OCI-LY7 (cell line): ENCODE measurements at regions not wholly inside any gene's neighbourhood (a gene's known extent, or its start where the extent isn't known, plus 50 kb on each side); places are given as distances from the start of the nearest gene placed in this dataset.

Experiments used
- BruUV-seq: library from RNA; stranded (reverse); fragments of 400-500 nt; replicated peaks from 2 replicates; lab custom pipeline; 2021; lab: Mats Ljungman, UMichigan
- CTCF ChIA-PET: fragments of 300-600 bp; sonication (Branson Sonifier 250); formaldehyde crosslinking; loops from one replicate; lab custom pipeline; 2022; ENCODE audit warnings: antibody characterized with exemption; ENCODE audit not compliant: unreplicated experiment; lab: Charles Lee
- POLR2A ChIA-PET: fragments of 300-600 bp; sonication (Branson Sonifier 250); formaldehyde crosslinking; loops from one replicate; lab custom pipeline; 2022; ENCODE audit warnings: antibody characterized with exemption; lab: Charles Lee
- DNase-seq: peaks from one replicate; pipeline ENCODE4 v3.0.0-alpha.2; 2015; ENCODE audit warnings: low spot score
- H2AFZ ChIP-seq: fragments of 200-600 bp; sonication (generic), shearing (Covaris generic); 2 replicates; pipeline ENCODE4 v1.6.1; 2014; ENCODE audit warnings: mild to moderate bottlenecking, antibody characterized with exemption, low read length, moderate library complexity
- H3K27ac ChIP-seq: fragments of 200-600 bp; sonication (generic); 2 replicates; pipeline ENCODE4 v1.5.1; 2014; ENCODE audit warnings: mixed run types, low read depth, mild to moderate bottlenecking, moderate library complexity, low read length, inconsistent platforms; ENCODE audit not compliant: poor library complexity, severe bottlenecking
- H3K36me3 ChIP-seq: fragments of 200-600 bp; sonication (generic); 2 replicates; pipeline ENCODE4 v1.6.1; 2014; ENCODE audit warnings: mild to moderate bottlenecking, antibody characterized with exemption, low read length, moderate library complexity, mixed read lengths; ENCODE audit not compliant: insufficient read depth
- H3K4me1 ChIP-seq: fragments of 200-600 bp; sonication (generic); 2 replicates; pipeline ENCODE4 v1.5.1; 2014; ENCODE audit warnings: mild to moderate bottlenecking, low read length; ENCODE audit not compliant: insufficient read depth, poor library complexity, severe bottlenecking
- H3K4me2 ChIP-seq: fragments of 200-600 bp; sonication (generic); 2 replicates; pipeline ENCODE4 v1.6.1; 2014; ENCODE audit warnings: mild to moderate bottlenecking, low read length
- H3K4me3 ChIP-seq: fragments of 200-600 bp; sonication (generic); 2 replicates; pipeline ENCODE4 v1.5.1; 2014; ENCODE audit warnings: mild to moderate bottlenecking, low read depth, low read length; ENCODE audit not compliant: poor library complexity, severe bottlenecking
- H3K79me2 ChIP-seq: fragments of 200-600 bp; sonication (generic); 2 replicates; pipeline ENCODE4 v1.6.1; 2016; ENCODE audit warnings: low read depth, mild to moderate bottlenecking, low read length, moderate library complexity, mixed read lengths; ENCODE audit not compliant: insufficient read depth
- H3K9me2 ChIP-seq: fragments of 200-600 bp; sonication (generic); 2 replicates; pipeline ENCODE4 v1.6.1; 2016; ENCODE audit warnings: mild to moderate bottlenecking, low read length, mixed read lengths; ENCODE audit not compliant: insufficient read depth
- H3K9me3 ChIP-seq: fragments of 200-600 bp; sonication (generic); 2 replicates; pipeline ENCODE4 v1.6.1; 2014; ENCODE audit warnings: mild to moderate bottlenecking, mixed run types, low read length, mixed read lengths
- H4K20me1 ChIP-seq: fragments of 200-600 bp; sonication (generic); 2 replicates; pipeline ENCODE4 v1.6.1; 2014; ENCODE audit warnings: mild to moderate bottlenecking, antibody characterized with exemption, low read length, moderate library complexity, mixed read lengths; ENCODE audit not compliant: insufficient read depth
- CTCF ChIP-seq: fragments of 200-600 bp; sonication (generic); conservative IDR thresholded peaks from 2 replicates; pipeline ENCODE4 v1.5.1; 2014; ENCODE audit warnings: mild to moderate bottlenecking, antibody characterized with exemption, low read length, moderate library complexity, mixed read lengths
- EZH2phosphoT487 ChIP-seq: fragments of 200-600 bp; sonication (generic); IDR thresholded peaks from 2 replicates; pipeline ENCODE4 v1.6.1; 2018; ENCODE audit warnings: low read depth, borderline replicate concordance, mild to moderate bottlenecking, mixed run types, antibody characterized with exemption, low read length, moderate library complexity, mixed read lengths
- intact Hi-C: fragments of 100-400 bp; cut with micrococcal nuclease; formaldehyde crosslinking; loops from one replicate; pipeline ENCODE4 v1.10.0; 2022; ENCODE audit not compliant: unreplicated experiment

GRCh38 chr14:54148251-54148650 lies 191.6 kb upstream of the BMP4 start:
- intact Hi-C loops, result no loop called here

GRCh38 chr14:54152351-54152750 lies 195.7 kb upstream of the BMP4 start:
- Histone ChIP-seq H3K9me2 (no peaks in the 10 kb centered on the region), H3K4me3 (no peak overlapping the region), H4K20me1 (no peaks in the 10 kb centered on the region), H3K36me3 (no peaks in the 10 kb centered on the region), H3K27ac (no peak overlapping the region), H3K4me2 (no peak overlapping the region), H2AFZ (no peak overlapping the region), H3K79me2 (no peaks in the 10 kb centered on the region), H3K4me1 (no peaks in the 10 kb centered on the region), H3K9me3 (no peaks in the 10 kb centered on the region)
- TF ChIP-seq CTCF (no peak), EZH2phosphoT487 (no peak)
- no peak for DNase-seq
- no TSS peak for BruUV-seq
- ChIA-PET CTCF (no interaction called here), POLR2A (interaction anchor here (0.6 kb wide), 1 partner anchor 741 kb away, joined by 3 read pairs; no protein-coding TSS in a partner anchor)
- intact Hi-C loops, result no loop called here

More at GRCh38 chr14:54148251-54148650, 191.6 kb upstream of the BMP4 start:
- no peaks in the 10 kb centered on the region for H3K36me3 ChIP-seq
- ChIA-PET POLR2A (no interaction called here), CTCF (no interaction called here)
- no peaks in the 10 kb centered on the region for H3K79me2 ChIP-seq
- H3K9me2 ChIP-seq, result no peaks in the 10 kb centered on the region
- H3K4me2 ChIP-seq, result no peak overlapping the region
- no peaks in the 10 kb centered on the region for H3K9me3 ChIP-seq
- H4K20me1 ChIP-seq, result no peaks in the 10 kb centered on the region
- H3K4me3 ChIP-seq, result no peak overlapping the region
- no peaks in the 10 kb centered on the region for H3K4me1 ChIP-seq
- no peak overlapping the region for H3K27ac ChIP-seq
- no TSS peak for BruUV-seq
- no peak overlapping the region for H2AFZ ChIP-seq
- no peak for TF ChIP-seq CTCF
- TF ChIP-seq EZH2phosphoT487, result no peak
- DNase-seq, result no peak

- intact Hi-C loops, result no loop called here
- H2AFZ ChIP-seq, result no peak overlapping the region
- H3K79me2 ChIP-seq, result no peaks in the 10 kb centered on the region
- no peaks in the 10 kb centered on the region for H3K9me2 ChIP-seq
- no peak overlapping the region for H3K4me2 ChIP-seq
- no peaks in the 10 kb centered on the region for H3K36me3 ChIP-seq
- H3K4me1 ChIP-seq, result no peaks in the 10 kb centered on the region
- no peaks in the 10 kb centered on the region for H3K9me3 ChIP-seq
- no TSS peak for BruUV-seq
- H3K4me3 ChIP-seq, result no peak overlapping the region
- no peaks in the 10 kb centered on the region for H4K20me1 ChIP-seq
- ChIA-PET POLR2A (interaction anchor here (0.6 kb wide), 1 partner anchor 37 kb away, joined by 4 read pairs; no protein-coding TSS in a partner anchor), CTCF (no interaction called here)
- no peak for TF ChIP-seq EZH2phosphoT487
- no peak for TF ChIP-seq CTCF
- no peak for DNase-seq
- H3K27ac ChIP-seq, result no peak overlapping the region
Observed at GRCh38 chr14:54166049-54166950, 209.7 kb upstream of the BMP4 start.
